ENCODE measurements at regions not wholly inside any gene's neighbourhood (a gene's known extent, or its start where the extent isn't known, plus 50 kb on each side); places are given as distances from the start of the nearest gene placed in this dataset.

- in situ Hi-C loops (cut with MboI): no loop called here
- no peak overlapping the region for H2AFZ ChIP-seq (ENCODE audit: control insufficient read depth, low read depth, low read length)
- H3K36me3 ChIP-seq (ENCODE audit: control insufficient read depth in 2 of 2, insufficient read depth in 2 of 2, low read length in 1 of 2): no peaks in the 10 kb centered on the region
- CTCF ChIA-PET: interaction anchor here (1.6 kb wide), 1 partner anchor 204 kb away, joined by 5 read pairs; no protein-coding TSS in a partner anchor
- no peaks in the 10 kb centered on the region; the same call in 2 of the 3 replicates for H3K9me3 ChIP-seq (replicated peaks; ENCODE audit: control insufficient read depth, insufficient read depth, low read length)
- H4K20me1 ChIP-seq (ENCODE audit: control insufficient read depth, insufficient read depth): no peaks in the 10 kb centered on the region; the same call in 1 of the 2 replicates
- 4% methylated on average over 2 of the region's 2 CpGs for WGBS (ENCODE audit: insufficient coverage, insufficient replicate concordance, low lambda C conversion rate, missing lambda C conversion rate)
- H3K4me1 ChIP-seq (ENCODE audit: control insufficient read depth, insufficient read depth, low read length): peaks cover 18% of the 10 kb centered on the region
- RAD21 ChIA-PET (ENCODE audit: unreplicated experiment): no interaction called here
- ATAC-seq: no peak
- no peak for DNase-seq (ENCODE audit: low read depth, low spot score)
- no peak overlapping the region for H3K4me2 ChIP-seq (ENCODE audit: control insufficient read depth, insufficient read depth)
- no peak for FAIRE-seq
- no peaks in the 10 kb centered on the region for H3K79me2 ChIP-seq (ENCODE audit: control insufficient read depth, insufficient read depth, low read length)
- no peak overlapping the region for H3K9ac ChIP-seq (ENCODE audit: control insufficient read depth, insufficient read depth, low read length)
- TF ChIP-seq RCOR1 (conservative IDR thresholded peaks at IDR 0.05; ENCODE audit: low read depth, low read length) (no peak), HDAC6 (IDR thresholded peaks at IDR 0.05; ENCODE audit: unreplicated experiment) (no peak), USF2 (IDR thresholded peaks at IDR 0.05; ENCODE audit: borderline replicate concordance, low read depth, low read length) (no peak), NFYB (IDR thresholded peaks at IDR 0.05; ENCODE audit: insufficient read depth, low read depth, low read length) (no peak), ESRRA (IDR thresholded peaks at IDR 0.05; ENCODE audit: low read length) (no peak), JUND (IDR thresholded peaks at IDR 0.05; ENCODE audit: low read depth, low read length) (no peak), HDGF (IDR thresholded peaks at IDR 0.05) (no peak), WRNIP1 (IDR thresholded peaks at IDR 0.05; ENCODE audit: borderline replicate concordance, low read depth, low read length) (no peak), MYC (IDR thresholded peaks at IDR 0.05; ENCODE audit: insufficient read depth, insufficient read length, insufficient replicate concordance, low read length, severe bottlenecking) (no peak), SPI1 (IDR thresholded peaks at IDR 0.05; ENCODE audit: borderline replicate concordance, insufficient read depth, low read depth, low read length) (peak; percentile 32; the same call in 1 of the 2 replicates), JUNB (IDR thresholded peaks at IDR 0.05) (no peak), IKZF1 (conservative IDR thresholded peaks at IDR 0.05) (0 out of 2 replicates have a peak, but pooled peaks have one; percentile 16), CBX3 (IDR thresholded peaks at IDR 0.05; ENCODE audit: borderline replicate concordance, low read depth) (no peak), SREBF2 (IDR thresholded peaks at IDR 0.05; ENCODE audit: low read length) (no peak), ZNF24 (IDR thresholded peaks at IDR 0.05) (no peak)
- POLR2A ChIA-PET: interaction anchor here (0.6 kb wide), 1 partner anchor 1622 kb away, joined by 5 read pairs; no protein-coding TSS in a partner anchor
- no TSS peak for BruUV-seq (replicated peaks)
- H3K27me3 ChIP-seq (replicated peaks in 1 of 2; ENCODE audit: control insufficient read depth in 2 of 2, insufficient read depth in 2 of 2, low read length in 1 of 2): no peaks in the 10 kb centered on the region
- no peak overlapping the region for H3K4me3 ChIP-seq
- intact Hi-C loops (cut with micrococcal nuclease; ENCODE audit: unreplicated experiment): no loop called here
- SMC1A ChIA-PET (ENCODE audit: uncharacterized antibody, unreplicated experiment): no interaction called here
- no peak overlapping the region for H3K27ac ChIP-seq (ENCODE audit: control insufficient read depth, insufficient read depth)
Observed at GRCh38 chr3:43910750-43911149, 220.0 kb downstream of the ABHD5 start.
